ENCODE measurements at regions not wholly inside any gene's neighbourhood (a gene's known extent, or its start where the extent isn't known, plus 50 kb on each side); places are given as distances from the start of the nearest gene placed in this dataset.

GRCh38 chr4:182062936-182063335, 180.3 kb upstream of the TENM3 start:
- no peak for TF ChIP-seq POLR2A (IDR thresholded peaks at IDR 0.05)
- no peak for TF ChIP-seq CTCF (IDR thresholded peaks at IDR 0.05)
- no peaks in the 10 kb centered on the region for H3K9me3 ChIP-seq
- H3K4me3 ChIP-seq (replicated peaks in 1 of 3), result no peak overlapping the region
- H3K4me1 ChIP-seq, result no peaks in the 10 kb centered on the region
- intact Hi-C loops (cut with DNase I), result no loop called here
- no peaks in the 10 kb centered on the region for H3K27me3 ChIP-seq
- H3K27ac ChIP-seq, result no peak overlapping the region
- DNase-seq, result no peak
- no peaks in the 10 kb centered on the region for H3K36me3 ChIP-seq

GRCh38 chr4:182063651-182064050, 179.6 kb upstream of the TENM3 start:
- Histone ChIP-seq H3K4me1 (no peaks in the 10 kb centered on the region), H3K27me3 (no peaks in the 10 kb centered on the region), H3K36me3 (no peaks in the 10 kb centered on the region), H3K27ac (no peak overlapping the region), H3K4me3 (replicated peaks in 1 of 3) (no peak overlapping the region), H3K9me3 (no peaks in the 10 kb centered on the region)
- intact Hi-C loops (cut with DNase I), result no loop called here
- 90 to 94% methylated on average over 2 of the region's 2 CpGs for WGBS, 2 donors
- DNase-seq, result no peak
- TF ChIP-seq CTCF (IDR thresholded peaks at IDR 0.05), result no peak
- TF ChIP-seq POLR2A (IDR thresholded peaks at IDR 0.05), result no peak

- DNase-seq, result no peak
- Histone ChIP-seq H3K4me1 (no peaks in the 10 kb centered on the region), H3K4me3 (replicated peaks in 1 of 3) (no peak overlapping the region), H3K36me3 (no peaks in the 10 kb centered on the region), H3K27me3 (no peaks in the 10 kb centered on the region), H3K27ac (no peak overlapping the region), H3K9me3 (no peaks in the 10 kb centered on the region)
- 79 to 84% methylated on average over 17 of the region's 17 CpGs for WGBS, 2 donors
- intact Hi-C loops (cut with DNase I), result no loop called here
- TF ChIP-seq CTCF (IDR thresholded peaks at IDR 0.05) (no peak), POLR2A (IDR thresholded peaks at IDR 0.05) (no peak)
Observed at GRCh38 chr4:182065255-182065654, 177.9 kb upstream of the TENM3 start.

GRCh38 chr4:182066037-182066436, 177.2 kb upstream of the TENM3 start:
- Histone ChIP-seq H3K27ac (no peak overlapping the region), H3K36me3 (no peaks in the 10 kb centered on the region), H3K4me3 (replicated peaks in 1 of 3) (no peak overlapping the region), H3K27me3 (no peaks in the 10 kb centered on the region), H3K4me1 (no peaks in the 10 kb centered on the region), H3K9me3 (no peaks in the 10 kb centered on the region)
- DNase-seq, result no peak
- TF ChIP-seq CTCF (IDR thresholded peaks at IDR 0.05), result no peak
- TF ChIP-seq POLR2A (IDR thresholded peaks at IDR 0.05), result no peak
- intact Hi-C loops (cut with DNase I), result no loop called here
- 92 to 94% methylated on average over 7 of the region's 7 CpGs for WGBS, 2 donors

GRCh38 chr4:182067828-182068227, 175.4 kb upstream of the TENM3 start:
- Histone ChIP-seq H3K27me3 (no peaks in the 10 kb centered on the region), H3K4me1 (no peaks in the 10 kb centered on the region), H3K9me3 (no peaks in the 10 kb centered on the region), H3K36me3 (no peaks in the 10 kb centered on the region), H3K4me3 (replicated peaks in 1 of 3) (no peak overlapping the region), H3K27ac (no peak overlapping the region)
- intact Hi-C loops (cut with DNase I), result no loop called here
- DNase-seq, result no peak
- TF ChIP-seq POLR2A (IDR thresholded peaks at IDR 0.05) (no peak), CTCF (IDR thresholded peaks at IDR 0.05) (no peak)
- WGBS, 2 donors, result 58 to 64% methylated on average over 5 of the region's 5 CpGs
